Neural crest cell (in vitro differentiated cells): ENCODE measurements at regions not wholly inside any gene's neighbourhood (a gene's known extent, or its start where the extent isn't known, plus 50 kb on each side); places are given as distances from the start of the nearest gene placed in this dataset.

Experiments used
- DNase-seq: peaks from one replicate; pipeline ENCODE4 v3.0.0; 2021; ENCODE audit warnings: low read depth, mixed read lengths, low spot score
- H3K27ac Mint-ChIP-seq: one replicate; pipeline ENCODE4 v1.8.0; 2021; ENCODE audit warnings: mild to moderate bottlenecking, mixed read lengths; ENCODE audit not compliant: unreplicated experiment
- H3K27me3 Mint-ChIP-seq: 2 replicates; pipeline ENCODE4 v1.8.0; 2021; ENCODE audit warnings: low read depth, mild to moderate bottlenecking, mixed read lengths
- H3K36me3 Mint-ChIP-seq: 2 replicates; pipeline ENCODE4 v1.8.0; 2021; ENCODE audit warnings: low read depth, mild to moderate bottlenecking, mixed read lengths
- H3K4me1 Mint-ChIP-seq: 2 replicates; pipeline ENCODE4 v1.8.0; 2021; ENCODE audit warnings: mixed read lengths
- H3K4me3 Mint-ChIP-seq: one replicate; pipeline ENCODE4 v1.8.0; 2021; ENCODE audit warnings: mild to moderate bottlenecking, mixed read lengths
- H3K9me3 Mint-ChIP-seq: 2 replicates; pipeline ENCODE4 v1.8.0; 2021; ENCODE audit warnings: mixed read lengths
- CTCF ChIP-seq: fragments of 200-600 bp; sonication (generic); conservative IDR thresholded peaks from 2 replicates; pipeline ENCODE4 v1.5.0; 2021; ENCODE audit warnings: antibody characterized with exemption, mild to moderate bottlenecking

- Mint-ChIP-seq H3K4me3 (no peak overlapping the region), H3K9me3 (peaks cover 2% of the 10 kb centered on the region), H3K27me3 (no peaks in the 10 kb centered on the region), H3K36me3 (no peaks in the 10 kb centered on the region), H3K4me1 (no peaks in the 10 kb centered on the region), H3K27ac (no peak overlapping the region)
- no peak for DNase-seq
- no peak for TF ChIP-seq CTCF
Measured at GRCh38 chr2:19480673-19481072, 122.2 kb upstream of the OSR1 start.

- Mint-ChIP-seq H3K4me3 (no peak overlapping the region), H3K36me3 (no peaks in the 10 kb centered on the region), H3K27me3 (no peaks in the 10 kb centered on the region), H3K27ac (no peak overlapping the region), H3K4me1 (no peaks in the 10 kb centered on the region), H3K9me3 (peaks cover 2% of the 10 kb centered on the region)
- TF ChIP-seq CTCF: no peak
- DNase-seq: no peak
Measured at GRCh38 chr2:19479666-19480065, 121.2 kb upstream of the OSR1 start.

- Mint-ChIP-seq H3K36me3 (no peaks in the 10 kb centered on the region), H3K27me3 (no peaks in the 10 kb centered on the region), H3K4me3 (no peak overlapping the region), H3K27ac (no peak overlapping the region), H3K9me3 (peaks cover under 1% of the 10 kb centered on the region), H3K4me1 (no peaks in the 10 kb centered on the region)
- no peak for TF ChIP-seq CTCF
- no peak for DNase-seq
Measured at GRCh38 chr2:19478409-19478808, 120.0 kb upstream of the OSR1 start.

GRCh38 chr2:19476327-19476726, 117.9 kb upstream of the OSR1 start:
- no peaks in the 10 kb centered on the region for H3K36me3 Mint-ChIP-seq
- no peak overlapping the region for H3K4me3 Mint-ChIP-seq
- no peaks in the 10 kb centered on the region for H3K27me3 Mint-ChIP-seq
- H3K4me1 Mint-ChIP-seq: no peaks in the 10 kb centered on the region
- no peak for TF ChIP-seq CTCF
- H3K9me3 Mint-ChIP-seq: no peaks in the 10 kb centered on the region
- DNase-seq: no peak
- H3K27ac Mint-ChIP-seq: no peak overlapping the region

GRCh38 chr2:19474128-19474527, 115.7 kb upstream of the OSR1 start:
- TF ChIP-seq CTCF: no peak
- H3K4me3 Mint-ChIP-seq: no peak overlapping the region
- no peaks in the 10 kb centered on the region for H3K27me3 Mint-ChIP-seq
- H3K36me3 Mint-ChIP-seq: no peaks in the 10 kb centered on the region
- no peak for DNase-seq
- no peaks in the 10 kb centered on the region for H3K9me3 Mint-ChIP-seq
- no peak overlapping the region for H3K27ac Mint-ChIP-seq
- no peaks in the 10 kb centered on the region for H3K4me1 Mint-ChIP-seq

- H3K9me3 Mint-ChIP-seq: no peaks in the 10 kb centered on the region
Measured at GRCh38 chr2:19473350-19473749, 114.9 kb upstream of the OSR1 start.

More at GRCh38 chr2:19473350-19473749, 114.9 kb upstream of the OSR1 start:
- no peak overlapping the region for H3K27ac Mint-ChIP-seq
- TF ChIP-seq CTCF: no peak
- H3K27me3 Mint-ChIP-seq: no peaks in the 10 kb centered on the region
- DNase-seq: no peak
- no peaks in the 10 kb centered on the region for H3K4me1 Mint-ChIP-seq
- H3K36me3 Mint-ChIP-seq: no peaks in the 10 kb centered on the region
- H3K4me3 Mint-ChIP-seq: no peak overlapping the region
